Ishikawa (cell line): ENCODE measurements at regions not wholly inside any gene's neighbourhood (a gene's known extent, or its start where the extent isn't known, plus 50 kb on each side); places are given as distances from the start of the nearest gene placed in this dataset.

ENCODE experiments used
- CEBPB ChIP-seq: IDR thresholded peaks from 2 replicates; pipeline ENCODE4 v1.6.1; 2012
- CREB1 ChIP-seq: IDR thresholded peaks from 2 replicates; pipeline ENCODE4 v1.6.1; 2012; ENCODE audit warnings: low read depth
- EGR1 ChIP-seq: IDR thresholded peaks from 2 replicates; pipeline ENCODE4 v1.6.1; 2012
- EP300 ChIP-seq: IDR thresholded peaks from 2 replicates; pipeline ENCODE4 v1.6.1; 2012; ENCODE audit warnings: borderline replicate concordance
- FOXM1 ChIP-seq: IDR thresholded peaks from 2 replicates; pipeline ENCODE4 v1.6.1; 2012; ENCODE audit warnings: low read depth, borderline replicate concordance
- NFIC ChIP-seq: IDR thresholded peaks from 2 replicates; pipeline ENCODE4 v1.6.1; 2012
- RAD21 ChIP-seq: IDR thresholded peaks from 2 replicates; pipeline ENCODE4 v1.6.1; 2012; ENCODE audit warnings: low read depth
- REST ChIP-seq: IDR thresholded peaks from 2 replicates; pipeline ENCODE4 v1.6.1; 2012; ENCODE audit warnings: low read depth, mild to moderate bottlenecking
- TAF1 ChIP-seq: IDR thresholded peaks from 2 replicates; pipeline ENCODE4 v1.6.1; 2012; ENCODE audit warnings: low read depth, mild to moderate bottlenecking
- TCF12 ChIP-seq: IDR thresholded peaks from 2 replicates; pipeline ENCODE4 v1.6.1; 2012; ENCODE audit warnings: low read depth
- TEAD4 ChIP-seq: IDR thresholded peaks from 2 replicates; pipeline ENCODE4 v1.6.1; 2012
- USF1 ChIP-seq: IDR thresholded peaks from 2 replicates; pipeline ENCODE4 v1.6.1; 2012
- YY1 ChIP-seq: IDR thresholded peaks from 2 replicates; pipeline ENCODE4 v1.6.1; 2012; ENCODE audit warnings: low read depth
- ZBTB7A ChIP-seq: IDR thresholded peaks from 2 replicates; pipeline ENCODE4 v1.6.1; 2012; ENCODE audit warnings: low read depth
- TF ChIP-seq, protein P1 (sequence below): IDR thresholded peaks from 2 replicates; pipeline ENCODE4 v1.6.1; 2012

DNA sequence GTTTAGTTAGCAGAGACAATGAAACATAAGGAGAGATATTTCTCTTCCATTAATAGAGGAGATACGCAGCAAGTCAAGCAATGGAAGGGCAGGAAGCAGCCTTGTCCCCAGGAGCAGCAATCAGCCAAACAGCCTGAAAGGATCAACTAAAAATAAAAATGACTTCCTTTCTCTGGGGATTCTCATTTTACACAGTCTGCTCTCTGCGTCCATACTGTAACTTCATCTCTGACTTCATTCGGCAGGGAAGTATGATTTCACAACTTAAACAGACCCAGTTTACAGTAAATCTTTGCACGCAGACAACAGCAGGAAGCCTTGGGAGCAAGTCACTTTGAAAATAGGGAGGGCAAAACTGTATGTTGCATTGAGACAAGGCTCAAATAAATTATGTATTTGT, 826.7 kb downstream of the DIAPH3 start:
- TF ChIP-seq NFIC: no peak
- no peak for TF ChIP-seq TCF12
- no peak for TF ChIP-seq TAF1
- TF ChIP-seq ZBTB7A: no peak
- TF ChIP-seq REST: no peak
- no peak for TF ChIP-seq CEBPB
- TF ChIP-seq YY1: no peak
- no peak for TF ChIP-seq EP300
- TF ChIP-seq, protein P1, sequence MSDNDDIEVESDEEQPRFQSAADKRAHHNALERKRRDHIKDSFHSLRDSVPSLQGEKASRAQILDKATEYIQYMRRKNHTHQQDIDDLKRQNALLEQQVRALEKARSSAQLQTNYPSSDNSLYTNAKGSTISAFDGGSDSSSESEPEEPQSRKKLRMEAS: no peak
- no peak for TF ChIP-seq FOXM1
- TF ChIP-seq EGR1: no peak
- TF ChIP-seq CREB1: no peak
- no peak for TF ChIP-seq TEAD4
- no peak for TF ChIP-seq RAD21
- TF ChIP-seq USF1: no peak

DNA sequence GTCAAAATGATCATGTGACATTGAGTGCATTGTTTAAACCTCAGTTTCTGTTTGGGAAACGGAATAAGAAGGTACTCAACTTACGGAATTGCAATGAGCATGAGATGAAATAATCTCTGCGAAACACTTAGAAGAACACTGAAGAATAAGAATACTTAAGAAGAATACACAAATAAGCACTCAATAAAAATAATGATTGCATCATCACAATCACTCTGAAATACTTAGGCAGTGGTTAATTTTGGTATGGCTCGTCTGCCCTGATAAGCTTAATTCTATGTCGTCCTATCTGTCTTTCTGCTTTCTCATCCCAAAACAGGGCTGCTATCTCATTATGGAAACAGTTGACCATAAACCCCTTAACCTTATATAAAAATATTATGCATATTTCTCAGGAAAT, 823.6 kb downstream of the DIAPH3 start:
- no peak for TF ChIP-seq CEBPB
- no peak for TF ChIP-seq NFIC
- TF ChIP-seq, protein P1: no peak

DNA sequence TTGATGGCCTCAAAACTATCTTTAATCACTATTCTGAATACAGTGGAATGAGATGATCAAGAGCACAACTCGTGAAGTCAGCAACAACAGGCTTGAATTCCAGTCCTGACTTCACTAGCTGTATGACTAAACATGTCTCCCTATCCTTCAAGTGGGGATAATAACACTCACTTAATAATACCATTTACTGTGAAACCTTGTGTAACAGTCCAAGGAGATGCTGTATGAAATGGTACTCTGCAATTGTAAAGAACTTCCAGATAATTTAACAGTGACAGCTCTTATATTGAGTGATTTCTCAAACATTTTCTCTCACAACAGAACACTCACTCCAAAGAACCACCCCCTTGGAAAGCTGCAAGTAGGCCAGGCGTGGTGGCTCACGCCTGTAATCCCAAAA, 823.1 kb downstream of the DIAPH3 start:
- no peak for TF ChIP-seq USF1
- TF ChIP-seq YY1: no peak
- no peak for TF ChIP-seq FOXM1
- no peak for TF ChIP-seq EP300
- no peak for TF ChIP-seq REST
- TF ChIP-seq ZBTB7A: no peak
- TF ChIP-seq CEBPB: no peak
- no peak for TF ChIP-seq NFIC
- TF ChIP-seq RAD21: no peak
- no peak for TF ChIP-seq EGR1
- TF ChIP-seq TAF1: no peak
- no peak for TF ChIP-seq CREB1
- TF ChIP-seq, protein P1: no peak
- TF ChIP-seq TEAD4: no peak
- no peak for TF ChIP-seq TCF12

GRCh38 chr13:59342400-59342799, 821.3 kb downstream of the DIAPH3 start:
- TF ChIP-seq NFIC (no peak), TEAD4 (no peak), USF1 (no peak), TCF12 (no peak), ZBTB7A (no peak), EP300 (no peak), CEBPB (no peak), YY1 (no peak), CREB1 (no peak)
- TF ChIP-seq, protein P1: no peak

GRCh38 chr13:59343132-59343531, 820.6 kb downstream of the DIAPH3 start:
- no peak for TF ChIP-seq ZBTB7A
